Neural crest cell (in vitro differentiated cells): ENCODE measurements at regions not wholly inside any gene's neighbourhood (a gene's known extent, or its start where the extent isn't known, plus 50 kb on each side); places are given as distances from the start of the nearest gene placed in this dataset.

ENCODE experiments used
- DNase-seq: peaks from one replicate; pipeline ENCODE4 v3.0.0; 2021; ENCODE audit warnings: low read depth, mixed read lengths, low spot score
- H3K27ac Mint-ChIP-seq: one replicate; pipeline ENCODE4 v1.8.0; 2021; ENCODE audit warnings: mild to moderate bottlenecking, mixed read lengths; ENCODE audit not compliant: unreplicated experiment
- H3K27me3 Mint-ChIP-seq: 2 replicates; pipeline ENCODE4 v1.8.0; 2021; ENCODE audit warnings: low read depth, mild to moderate bottlenecking, mixed read lengths
- H3K36me3 Mint-ChIP-seq: 2 replicates; pipeline ENCODE4 v1.8.0; 2021; ENCODE audit warnings: low read depth, mild to moderate bottlenecking, mixed read lengths
- H3K4me1 Mint-ChIP-seq: 2 replicates; pipeline ENCODE4 v1.8.0; 2021; ENCODE audit warnings: mixed read lengths
- H3K4me3 Mint-ChIP-seq: one replicate; pipeline ENCODE4 v1.8.0; 2021; ENCODE audit warnings: mild to moderate bottlenecking, mixed read lengths
- H3K9me3 Mint-ChIP-seq: 2 replicates; pipeline ENCODE4 v1.8.0; 2021; ENCODE audit warnings: mixed read lengths
- TF ChIP-seq, protein P1 (sequence below): fragments of 200-600 bp; sonication (generic); conservative IDR thresholded peaks from 2 replicates; pipeline ENCODE4 v1.5.0; 2021; ENCODE audit warnings: antibody characterized with exemption, mild to moderate bottlenecking

GRCh38 chr20:51303731-51304670 lies 238.5 kb downstream of the NFATC2 start:
- Mint-ChIP-seq H3K9me3 (peaks cover 11% of the 10 kb centered on the region), H3K27me3 (peaks cover 20% of the 10 kb centered on the region), H3K4me1 (peaks cover 3% of the 10 kb centered on the region), H3K27ac (no peak overlapping the region), H3K36me3 (no peaks in the 10 kb centered on the region), H3K4me3 (no peak overlapping the region)
- TF ChIP-seq, protein P1, sequence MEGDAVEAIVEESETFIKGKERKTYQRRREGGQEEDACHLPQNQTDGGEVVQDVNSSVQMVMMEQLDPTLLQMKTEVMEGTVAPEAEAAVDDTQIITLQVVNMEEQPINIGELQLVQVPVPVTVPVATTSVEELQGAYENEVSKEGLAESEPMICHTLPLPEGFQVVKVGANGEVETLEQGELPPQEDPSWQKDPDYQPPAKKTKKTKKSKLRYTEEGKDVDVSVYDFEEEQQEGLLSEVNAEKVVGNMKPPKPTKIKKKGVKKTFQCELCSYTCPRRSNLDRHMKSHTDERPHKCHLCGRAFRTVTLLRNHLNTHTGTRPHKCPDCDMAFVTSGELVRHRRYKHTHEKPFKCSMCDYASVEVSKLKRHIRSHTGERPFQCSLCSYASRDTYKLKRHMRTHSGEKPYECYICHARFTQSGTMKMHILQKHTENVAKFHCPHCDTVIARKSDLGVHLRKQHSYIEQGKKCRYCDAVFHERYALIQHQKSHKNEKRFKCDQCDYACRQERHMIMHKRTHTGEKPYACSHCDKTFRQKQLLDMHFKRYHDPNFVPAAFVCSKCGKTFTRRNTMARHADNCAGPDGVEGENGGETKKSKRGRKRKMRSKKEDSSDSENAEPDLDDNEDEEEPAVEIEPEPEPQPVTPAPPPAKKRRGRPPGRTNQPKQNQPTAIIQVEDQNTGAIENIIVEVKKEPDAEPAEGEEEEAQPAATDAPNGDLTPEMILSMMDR = no peak
- DNase-seq = no peak

DNA sequence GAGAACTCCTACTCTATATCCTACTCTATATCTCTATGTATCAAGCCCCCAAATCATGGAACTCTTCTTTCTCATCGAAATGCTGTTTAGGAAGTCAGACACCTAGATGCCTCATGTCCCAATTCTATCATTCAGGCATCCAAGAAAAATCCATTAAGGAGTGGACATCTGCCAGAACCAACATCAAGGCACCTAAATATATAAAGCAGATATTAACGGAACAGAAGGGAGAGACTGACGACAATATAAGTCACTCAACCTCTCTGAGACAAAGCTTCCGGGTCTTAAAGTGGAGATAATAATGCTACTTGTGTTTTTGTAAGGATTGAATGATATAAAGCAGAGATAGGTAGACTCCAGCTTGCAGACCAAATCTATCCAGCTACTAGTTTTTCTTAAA lies 241.5 kb downstream of the NFATC2 start:
- no peaks in the 10 kb centered on the region for H3K36me3 Mint-ChIP-seq
- TF ChIP-seq, protein P1 = no peak
- H3K9me3 Mint-ChIP-seq = peaks cover 11% of the 10 kb centered on the region
- peaks cover 10% of the 10 kb centered on the region for H3K27me3 Mint-ChIP-seq
- no peak for DNase-seq
- H3K4me3 Mint-ChIP-seq = no peak overlapping the region
- H3K4me1 Mint-ChIP-seq = no peaks in the 10 kb centered on the region
- no peak overlapping the region for H3K27ac Mint-ChIP-seq

GRCh38 chr20:51300104-51300503 lies 242.4 kb downstream of the NFATC2 start:
- H3K4me1 Mint-ChIP-seq = no peaks in the 10 kb centered on the region
- H3K9me3 Mint-ChIP-seq = peaks cover 11% of the 10 kb centered on the region
- no peak overlapping the region for H3K4me3 Mint-ChIP-seq
- H3K27me3 Mint-ChIP-seq = peaks cover 3% of the 10 kb centered on the region
- TF ChIP-seq, protein P1 = no peak
- H3K27ac Mint-ChIP-seq = no peak overlapping the region
- no peaks in the 10 kb centered on the region for H3K36me3 Mint-ChIP-seq
- no peak for DNase-seq

DNA sequence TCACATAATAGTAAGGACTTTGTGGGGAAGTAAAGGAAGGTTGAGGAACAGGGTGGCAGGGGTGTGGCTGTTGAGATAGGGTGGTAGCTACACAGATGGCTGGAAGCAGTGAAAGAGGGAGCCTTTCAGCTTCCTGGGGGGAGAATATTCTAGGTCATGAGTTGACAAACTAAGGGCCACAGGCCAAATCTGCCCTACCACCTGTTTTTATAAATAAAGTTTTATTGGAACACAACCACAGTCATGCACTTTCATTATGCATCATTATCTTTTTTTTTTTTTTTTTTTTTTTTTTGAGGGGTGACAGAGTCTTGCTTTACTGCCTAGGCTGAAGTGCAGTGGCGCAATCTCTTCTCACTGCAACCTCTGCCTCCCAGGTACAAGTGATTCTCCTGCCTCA lies 243.1 kb downstream of the NFATC2 start:
- Mint-ChIP-seq H3K4me1 (no peaks in the 10 kb centered on the region), H3K36me3 (no peaks in the 10 kb centered on the region), H3K27ac (no peak overlapping the region), H3K27me3 (peaks cover under 1% of the 10 kb centered on the region), H3K9me3 (peaks cover 11% of the 10 kb centered on the region), H3K4me3 (no peak overlapping the region)
- TF ChIP-seq, protein P1 = no peak
- no peak for DNase-seq

- Mint-ChIP-seq H3K4me1 (no peaks in the 10 kb centered on the region), H3K27me3 (no peaks in the 10 kb centered on the region), H3K4me3 (no peak overlapping the region), H3K27ac (no peak overlapping the region), H3K36me3 (no peaks in the 10 kb centered on the region), H3K9me3 (peaks cover 11% of the 10 kb centered on the region)
- TF ChIP-seq, protein P1 = no peak
- no peak for DNase-seq
Measured at GRCh38 chr20:51298141-51298749, 244.3 kb downstream of the NFATC2 start.
